PC-3 (cell line): ENCODE measurements at regions not wholly inside any gene's neighbourhood (a gene's known extent, or its start where the extent isn't known, plus 50 kb on each side); places are given as distances from the start of the nearest gene placed in this dataset.

Source experiments
- ATAC-seq: fragments of 200-7000 bp; cut with Tn5 transposase; 2 replicates; pipeline ENCODE4 v1.9.1; 2020; ENCODE audit warnings: mild to moderate bottlenecking, moderate library complexity
- BruUV-seq: library from RNA; stranded (reverse); fragments of 400-500 nt; replicated peaks from 2 replicates; lab custom pipeline; 2021; lab: Mats Ljungman, UMichigan
- CTCF ChIA-PET: fragments of 300-600 bp; sonication (Branson Sonifier 250); formaldehyde crosslinking; loops from one replicate; lab custom pipeline; 2022; ENCODE audit warnings: antibody characterized with exemption; lab: Charles Lee
- POLR2A ChIA-PET: fragments of 300-600 bp; sonication (Branson Sonifier 250); formaldehyde crosslinking; loops from one replicate; lab custom pipeline; 2022; ENCODE audit warnings: antibody characterized with exemption; ENCODE audit not compliant: unreplicated experiment; lab: Charles Lee
- DNase-seq: peaks from one replicate; pipeline ENCODE4 v3.0.0-alpha.2; 2015
- H2AFZ ChIP-seq: fragments of 300-600 bp; sonication (generic); 2 replicates; pipeline ENCODE4 v1.6.0; 2016; ENCODE audit warnings: antibody characterized with exemption, low read length
- H3F3A ChIP-seq: fragments of 300-600 bp; sonication (generic); one replicate; pipeline ENCODE4 v1.6.0; 2017; ENCODE audit warnings: antibody characterized with exemption, low read length, control low read depth, mild to moderate bottlenecking; ENCODE audit not compliant: unreplicated experiment
- H3K27ac ChIP-seq: fragments of 300-600 bp; sonication (generic); 2 replicates; pipeline ENCODE4 v1.5.1; 2016; ENCODE audit warnings: mild to moderate bottlenecking, low read length
- H3K27me3 ChIP-seq: fragments of 300-600 bp; sonication (generic); 2 replicates; pipeline ENCODE4 v1.6.1; 2016; ENCODE audit warnings: low read length, mixed read lengths
- H3K36me3 ChIP-seq: fragments of 300-600 bp; sonication (generic); 2 replicates; pipeline ENCODE4 v1.6.1; 2016; ENCODE audit warnings: low read depth, mixed run types, low read length, mixed read lengths
- H3K4me1 ChIP-seq: fragments of 300-600 bp; sonication (generic); 2 replicates; pipeline ENCODE4 v1.5.1; 2016; ENCODE audit warnings: low read length; ENCODE audit not compliant: insufficient read depth
- H3K4me2 ChIP-seq: fragments of 300-600 bp; sonication (generic); 2 replicates; pipeline ENCODE4 v1.6.0; 2016; ENCODE audit warnings: low read length
- H3K4me3 ChIP-seq: fragments of 300-600 bp; sonication (generic); 2 replicates; pipeline ENCODE4 v1.5.1; 2016; ENCODE audit warnings: mild to moderate bottlenecking, low read length, mixed read lengths
- H3K79me2 ChIP-seq: fragments of 300-600 bp; sonication (generic); 2 replicates; pipeline ENCODE4 v1.6.1; 2017; ENCODE audit warnings: low read length, mixed read lengths
- H3K9ac ChIP-seq: fragments of 300-600 bp; sonication (generic); 2 replicates; pipeline ENCODE4 v1.6.0; 2016; ENCODE audit warnings: mild to moderate bottlenecking, low read length
- H3K9me2 ChIP-seq: fragments of 300-600 bp; sonication (generic); replicated peaks from 2 replicates; pipeline ENCODE4 v1.6.1; 2016; ENCODE audit warnings: mixed run types, low read length, mixed read lengths
- H3K9me3 ChIP-seq: fragments of 300-600 bp; sonication (generic); 2 replicates; pipeline ENCODE4 v1.6.1; 2016; ENCODE audit warnings: low read length, mixed read lengths
- H4K20me1 ChIP-seq: fragments of 300-600 bp; sonication (generic); 2 replicates; pipeline ENCODE4 v1.6.1; 2016; ENCODE audit warnings: low read length, mixed read lengths
- CTCF ChIP-seq: fragments of 300-600 bp; sonication (generic); conservative IDR thresholded peaks from 2 replicates; pipeline ENCODE4 v1.5.1; 2017; ENCODE audit warnings: antibody characterized with exemption, low read depth, mild to moderate bottlenecking, low read length
- EZH2 ChIP-seq: fragments of 300-600 bp; sonication (generic); IDR thresholded peaks from one replicate; pipeline ENCODE4 v1.6.1; 2017; ENCODE audit warnings: antibody characterized with exemption, mild to moderate bottlenecking, low read length; ENCODE audit not compliant: unreplicated experiment
- EZH2phosphoT487 ChIP-seq: fragments of 300-600 bp; sonication (generic); IDR thresholded peaks from 2 replicates; pipeline ENCODE4 v1.6.1; 2018; ENCODE audit warnings: mild to moderate bottlenecking, antibody characterized with exemption, low read length, borderline replicate concordance
- intact Hi-C: fragments of 100-400 bp; cut with micrococcal nuclease; formaldehyde crosslinking; loops from 2 replicates; pipeline ENCODE4 v1.9.0; 2023

DNA sequence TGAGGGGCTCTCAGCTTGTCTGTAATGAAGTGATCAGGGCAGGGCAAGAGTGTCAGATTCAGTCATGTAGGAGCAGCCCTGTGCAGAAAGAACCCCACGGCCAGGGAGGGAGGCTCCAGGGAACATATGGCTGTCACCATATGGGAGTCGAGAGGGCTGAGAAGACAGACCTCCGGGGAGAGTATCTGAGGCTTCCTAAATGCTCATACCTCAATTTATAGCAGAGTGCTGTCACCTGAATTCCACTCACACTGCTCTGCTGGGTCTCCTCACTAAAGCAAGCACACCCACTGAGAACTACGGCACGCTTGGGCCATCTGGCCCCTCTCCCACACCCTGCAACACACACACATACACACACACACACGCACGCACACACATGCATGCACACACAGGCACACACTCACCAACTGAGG, 92.3 kb upstream of the TJP1 start:
- Histone ChIP-seq H3K4me2 (no peak overlapping the region), H3K27me3 (no peaks in the 10 kb centered on the region), H3K4me1 (peaks cover 40% of the 10 kb centered on the region), H3K27ac (no peak overlapping the region), H3F3A (peaks cover 5% of the 10 kb centered on the region), H3K79me2 (no peaks in the 10 kb centered on the region), H3K9me3 (no peaks in the 10 kb centered on the region), H4K20me1 (no peaks in the 10 kb centered on the region), H3K36me3 (no peaks in the 10 kb centered on the region), H3K9me2 (0 out of 2 replicates have a peak, but pooled peaks cover 2% of the 10 kb centered on the region), H3K9ac (no peak overlapping the region), H2AFZ (no peak overlapping the region), H3K4me3 (no peak overlapping the region)
- DNase-seq (no peak), ATAC-seq (no peak)
- intact Hi-C loops: no loop called here
- CTCF ChIA-PET: interaction anchor here (1.0 kb wide), 1 partner anchor 166 kb away, joined by 3 read pairs; no protein-coding TSS in a partner anchor
- no peak for TF ChIP-seq EZH2
- TF ChIP-seq CTCF: no peak
- TF ChIP-seq EZH2phosphoT487: no peak
- POLR2A ChIA-PET: no interaction called here
- BruUV-seq: no TSS peak

GRCh38 chr15:29913528-29914135, 91.4 kb upstream of the TJP1 start:
- Histone ChIP-seq H3F3A (peaks cover 5% of the 10 kb centered on the region), H2AFZ (no peak overlapping the region), H4K20me1 (no peaks in the 10 kb centered on the region), H3K36me3 (no peaks in the 10 kb centered on the region), H3K27me3 (no peaks in the 10 kb centered on the region), H3K4me3 (no peak overlapping the region), H3K79me2 (no peaks in the 10 kb centered on the region), H3K27ac (no peak overlapping the region), H3K9ac (no peak overlapping the region), H3K9me2 (0 out of 2 replicates have a peak, but pooled peaks cover 2% of the 10 kb centered on the region), H3K4me1 (peaks cover 32% of the 10 kb centered on the region), H3K9me3 (no peaks in the 10 kb centered on the region), H3K4me2 (no peak overlapping the region)
- ChIA-PET CTCF (interaction anchor here (1.0 kb wide), 1 partner anchor 165 kb away, joined by 3 read pairs; no protein-coding TSS in a partner anchor), POLR2A (no interaction called here)
- no TSS peak for BruUV-seq
- ATAC-seq: no peak
- intact Hi-C loops: no loop called here
- DNase-seq: no peak
- TF ChIP-seq CTCF (no peak), EZH2phosphoT487 (no peak), EZH2 (no peak)

DNA sequence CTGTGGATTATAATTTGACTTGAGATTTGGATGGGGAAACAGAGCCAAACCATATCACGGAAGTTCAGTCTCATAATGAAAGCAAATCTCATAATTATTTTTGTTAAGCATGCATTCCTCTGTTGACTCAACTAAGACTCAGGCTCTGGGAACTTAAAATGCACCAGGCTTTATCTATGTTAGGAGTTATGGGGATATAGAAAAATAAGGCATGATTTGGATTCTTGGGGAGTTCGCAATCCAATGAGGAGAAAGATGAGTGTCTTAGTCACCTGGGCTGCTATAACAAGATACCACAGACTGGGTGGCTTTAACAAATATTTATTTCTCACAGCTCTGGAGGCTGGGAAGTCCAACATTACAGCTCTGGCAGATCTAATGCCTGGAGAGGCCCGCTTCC, 89.4 kb upstream of the TJP1 start:
- H3K4me2 ChIP-seq: no peak overlapping the region
- POLR2A ChIA-PET: no interaction called here
- no peak overlapping the region for H3K9ac ChIP-seq
- ATAC-seq (no peak), DNase-seq (no peak)
- H2AFZ ChIP-seq: no peak overlapping the region
- no peaks in the 10 kb centered on the region for H4K20me1 ChIP-seq
- CTCF ChIA-PET: no interaction called here
- no peaks in the 10 kb centered on the region for H3K9me3 ChIP-seq
- peaks cover 14% of the 10 kb centered on the region for H3K4me1 ChIP-seq
- no peaks in the 10 kb centered on the region for H3F3A ChIP-seq
- H3K9me2 ChIP-seq: no peaks in the 10 kb centered on the region
- H3K27ac ChIP-seq: no peak overlapping the region
- TF ChIP-seq EZH2phosphoT487 (no peak), CTCF (no peak), EZH2 (no peak)
- intact Hi-C loops: no loop called here
- no peaks in the 10 kb centered on the region for H3K79me2 ChIP-seq
- H3K4me3 ChIP-seq: no peak overlapping the region
- BruUV-seq: no TSS peak
- no peaks in the 10 kb centered on the region for H3K27me3 ChIP-seq
- H3K36me3 ChIP-seq: no peaks in the 10 kb centered on the region
